K562 (cell line): ENCODE measurements at regions not wholly inside any gene's neighbourhood (a gene's known extent, or its start where the extent isn't known, plus 50 kb on each side); places are given as distances from the start of the nearest gene placed in this dataset.

ENCODE experiments used
- SMAD4 ChIP-seq: fragments of 250-450 bp; sonication (Bioruptor Pico); conservative IDR thresholded peaks from 2 replicates; pipeline ENCODE4 v1.8.0; 2021; ENCODE audit warnings: inconsistent platforms, mild to moderate bottlenecking, moderate library complexity
- ZNF780A ChIP-seq: fragments of 250-450 bp; sonication (Bioruptor Pico); IDR thresholded peaks from 2 replicates; pipeline ENCODE4 v1.5.0; 2021; ENCODE audit warnings: mild to moderate bottlenecking
- TF ChIP-seq, protein P1 (sequence below), 3 experiments: IDR thresholded peaks in 2 of 3; conservative IDR thresholded peaks in 1 of 3; 2 replicates each; pipeline ENCODE4 v1.5.1; 2011 to 2012; ENCODE audit warnings: low read length in 3 of 3, mild to moderate bottlenecking in 3 of 3, control low read depth in 2 of 3, improper control_type of control experiment in 1 of 3, inconsistent platforms in 1 of 3, low read depth in 1 of 3, mixed read lengths in 1 of 3, moderate library complexity in 1 of 3; ENCODE audit not compliant: insufficient read depth in 2 of 3

DNA sequence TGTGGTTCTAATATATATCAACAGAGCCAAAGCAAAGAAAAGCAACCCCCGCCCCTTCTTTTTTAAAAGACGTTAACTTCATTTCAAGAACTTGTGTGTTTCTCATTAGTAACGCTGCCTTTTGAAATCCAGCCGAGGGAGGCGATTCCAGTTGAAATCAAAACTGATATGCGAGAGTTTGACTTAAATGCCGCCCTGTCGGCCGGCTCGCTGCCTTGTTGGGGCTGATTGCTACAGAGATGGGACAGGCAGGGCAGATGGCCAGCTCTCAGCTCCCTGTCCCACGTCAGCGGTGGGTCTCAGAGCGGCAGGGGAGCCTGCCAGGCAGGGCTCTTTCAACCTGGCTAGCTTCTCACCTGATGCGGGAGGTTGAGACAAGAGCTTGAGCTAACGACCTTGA is 51.9 kb upstream of the ALX4 start:
- TF ChIP-seq ZNF780A (no peak), SMAD4 (CRISPR knock-in tag) (no peak)
- TF ChIP-seq, protein P1, sequence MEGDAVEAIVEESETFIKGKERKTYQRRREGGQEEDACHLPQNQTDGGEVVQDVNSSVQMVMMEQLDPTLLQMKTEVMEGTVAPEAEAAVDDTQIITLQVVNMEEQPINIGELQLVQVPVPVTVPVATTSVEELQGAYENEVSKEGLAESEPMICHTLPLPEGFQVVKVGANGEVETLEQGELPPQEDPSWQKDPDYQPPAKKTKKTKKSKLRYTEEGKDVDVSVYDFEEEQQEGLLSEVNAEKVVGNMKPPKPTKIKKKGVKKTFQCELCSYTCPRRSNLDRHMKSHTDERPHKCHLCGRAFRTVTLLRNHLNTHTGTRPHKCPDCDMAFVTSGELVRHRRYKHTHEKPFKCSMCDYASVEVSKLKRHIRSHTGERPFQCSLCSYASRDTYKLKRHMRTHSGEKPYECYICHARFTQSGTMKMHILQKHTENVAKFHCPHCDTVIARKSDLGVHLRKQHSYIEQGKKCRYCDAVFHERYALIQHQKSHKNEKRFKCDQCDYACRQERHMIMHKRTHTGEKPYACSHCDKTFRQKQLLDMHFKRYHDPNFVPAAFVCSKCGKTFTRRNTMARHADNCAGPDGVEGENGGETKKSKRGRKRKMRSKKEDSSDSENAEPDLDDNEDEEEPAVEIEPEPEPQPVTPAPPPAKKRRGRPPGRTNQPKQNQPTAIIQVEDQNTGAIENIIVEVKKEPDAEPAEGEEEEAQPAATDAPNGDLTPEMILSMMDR (IDR thresholded peaks at IDR 0.05 in 2 of 3, conservative IDR thresholded peaks at IDR 0.05 in 1 of 3; ENCODE audit: insufficient read depth in 2 of 3, low read depth in 1 of 3, low read length in 3 of 3): no peak
